Cardiac muscle cell (in vitro differentiated cells and primary cell): ENCODE measurements at regions not wholly inside any gene's neighbourhood (a gene's known extent, or its start where the extent isn't known, plus 50 kb on each side); places are given as distances from the start of the nearest gene placed in this dataset.
"Not testable (repeated sequence)": the region's sequence is repeated elsewhere in the genome, so short reads cannot be mapped to it uniquely, and the experiment has no call there.

Source experiments
- DNase-seq, 2 donors: peaks; one replicate each; pipeline versions ENCODE4 v3.0.0 to v3.0.0-alpha.2; 2010 to 2017; ENCODE audit warnings: low read depth in 1 of 2, low spot score in 1 of 2
- H3K27ac ChIP-seq: fragments of 200-600 bp; sonication (generic); 2 replicates; pipeline ENCODE4 v1.5.1; 2016
- H3K27me3 ChIP-seq: fragments of 200-600 bp; sonication (generic); 2 replicates; pipeline ENCODE4 v1.6.0; 2016; ENCODE audit warnings: control low read depth
- H3K36me3 ChIP-seq: fragments of 200-600 bp; sonication (generic); 2 replicates; pipeline ENCODE4 v1.5.1; 2016; ENCODE audit warnings: control low read depth
- H3K4me1 ChIP-seq: fragments of 200-600 bp; sonication (generic); 2 replicates; pipeline ENCODE4 v1.8.1; 2017; ENCODE audit warnings: low read depth, mild to moderate bottlenecking, mixed run types
- H3K4me3 ChIP-seq: fragments of 200-600 bp; sonication (generic); 2 replicates; pipeline ENCODE4 v1.5.1; 2016; ENCODE audit warnings: mild to moderate bottlenecking
- H3K9me3 ChIP-seq: fragments of 200-600 bp; sonication (generic); 2 replicates; pipeline ENCODE4 v1.5.1; 2017; ENCODE audit warnings: low read depth, mild to moderate bottlenecking, control low read depth
- TF ChIP-seq, protein P1 (sequence below): IDR thresholded peaks from 2 replicates; pipeline ENCODE4 v1.5.1; 2012; ENCODE audit warnings: low read depth, mild to moderate bottlenecking, low read length

DNA sequence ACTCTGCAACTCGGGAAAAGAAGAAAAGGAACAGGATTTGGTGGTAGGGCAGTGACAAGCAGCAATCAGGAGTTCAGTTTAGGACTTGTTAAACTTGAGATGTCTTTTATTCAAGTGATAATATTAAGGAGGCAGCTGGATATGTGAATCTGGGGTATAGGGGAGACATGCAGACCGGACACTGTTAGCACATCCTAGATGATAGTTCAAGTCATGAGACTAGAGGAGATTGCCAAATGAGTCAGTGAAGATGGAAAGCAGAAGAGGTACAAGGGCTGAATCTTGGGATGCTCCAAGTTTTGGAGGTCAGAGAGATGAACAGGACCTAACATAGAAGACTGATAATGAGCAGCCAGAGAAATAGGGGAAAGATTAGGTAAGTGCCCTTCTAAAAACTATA, 69.5 kb upstream of the PSME4 start:
- Histone ChIP-seq H3K9me3 (no peaks in the 10 kb centered on the region), H3K4me1 (no peaks in the 10 kb centered on the region), H3K4me3 (no peak overlapping the region), H3K36me3 (no peaks in the 10 kb centered on the region), H3K27ac (no peak overlapping the region), H3K27me3 (no peaks in the 10 kb centered on the region)
- DNase-seq = no peak
- TF ChIP-seq, protein P1, sequence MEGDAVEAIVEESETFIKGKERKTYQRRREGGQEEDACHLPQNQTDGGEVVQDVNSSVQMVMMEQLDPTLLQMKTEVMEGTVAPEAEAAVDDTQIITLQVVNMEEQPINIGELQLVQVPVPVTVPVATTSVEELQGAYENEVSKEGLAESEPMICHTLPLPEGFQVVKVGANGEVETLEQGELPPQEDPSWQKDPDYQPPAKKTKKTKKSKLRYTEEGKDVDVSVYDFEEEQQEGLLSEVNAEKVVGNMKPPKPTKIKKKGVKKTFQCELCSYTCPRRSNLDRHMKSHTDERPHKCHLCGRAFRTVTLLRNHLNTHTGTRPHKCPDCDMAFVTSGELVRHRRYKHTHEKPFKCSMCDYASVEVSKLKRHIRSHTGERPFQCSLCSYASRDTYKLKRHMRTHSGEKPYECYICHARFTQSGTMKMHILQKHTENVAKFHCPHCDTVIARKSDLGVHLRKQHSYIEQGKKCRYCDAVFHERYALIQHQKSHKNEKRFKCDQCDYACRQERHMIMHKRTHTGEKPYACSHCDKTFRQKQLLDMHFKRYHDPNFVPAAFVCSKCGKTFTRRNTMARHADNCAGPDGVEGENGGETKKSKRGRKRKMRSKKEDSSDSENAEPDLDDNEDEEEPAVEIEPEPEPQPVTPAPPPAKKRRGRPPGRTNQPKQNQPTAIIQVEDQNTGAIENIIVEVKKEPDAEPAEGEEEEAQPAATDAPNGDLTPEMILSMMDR = no peak

DNA sequence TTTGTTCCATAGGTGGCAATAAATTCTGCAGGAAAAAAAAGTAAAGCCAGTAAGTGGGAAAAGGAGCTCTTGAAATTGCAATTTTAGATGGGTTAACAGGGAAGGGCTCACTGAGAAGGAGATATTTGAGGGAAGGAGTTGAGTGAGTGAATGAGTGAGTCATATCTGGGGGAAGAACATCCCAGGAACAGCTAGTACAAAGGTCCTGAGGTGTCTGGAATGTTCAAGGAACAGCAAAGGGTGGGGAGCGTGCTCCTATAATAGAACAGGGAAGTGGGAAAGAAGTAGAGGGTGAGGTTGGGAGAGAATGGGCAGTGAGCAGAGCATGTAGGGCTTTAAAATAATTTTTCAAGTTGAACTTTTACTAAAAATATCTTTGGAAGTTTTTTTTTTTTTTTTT, 68.0 kb upstream of the PSME4 start:
- H3K36me3 ChIP-seq = no peaks in the 10 kb centered on the region
- H3K4me3 ChIP-seq = no peak overlapping the region
- TF ChIP-seq, protein P1 = no peak
- H3K27me3 ChIP-seq = no peaks in the 10 kb centered on the region
- H3K9me3 ChIP-seq = no peaks in the 10 kb centered on the region
- no peak for DNase-seq
- no peaks in the 10 kb centered on the region for H3K4me1 ChIP-seq
- H3K27ac ChIP-seq = no peak overlapping the region

DNA sequence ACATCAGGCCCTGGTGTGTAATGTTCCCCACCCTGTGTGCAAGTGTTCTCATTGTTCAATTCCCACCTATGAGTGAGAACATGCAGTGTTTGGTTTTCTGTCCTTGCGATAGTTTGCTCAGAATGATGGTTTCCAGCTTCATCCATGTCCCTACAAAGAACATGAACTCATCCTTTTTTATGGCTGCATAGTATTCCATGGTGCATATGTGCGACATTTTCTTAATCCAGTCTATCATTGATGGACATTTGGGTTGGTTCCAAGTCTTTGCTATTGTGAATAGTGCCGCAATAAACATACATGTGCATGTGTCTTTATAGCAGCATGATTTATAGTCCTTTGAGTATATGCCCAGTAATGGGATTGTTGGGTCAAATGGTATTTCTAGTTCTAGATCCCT, 60.5 kb upstream of the PSME4 start:
- not testable (repeated sequence) for H3K27me3 ChIP-seq, H3K4me3 ChIP-seq, DNase-seq, H3K9me3 ChIP-seq, H3K36me3 ChIP-seq, H3K27ac ChIP-seq
- H3K4me1 ChIP-seq = peaks cover 15% of the 10 kb centered on the region

DNA sequence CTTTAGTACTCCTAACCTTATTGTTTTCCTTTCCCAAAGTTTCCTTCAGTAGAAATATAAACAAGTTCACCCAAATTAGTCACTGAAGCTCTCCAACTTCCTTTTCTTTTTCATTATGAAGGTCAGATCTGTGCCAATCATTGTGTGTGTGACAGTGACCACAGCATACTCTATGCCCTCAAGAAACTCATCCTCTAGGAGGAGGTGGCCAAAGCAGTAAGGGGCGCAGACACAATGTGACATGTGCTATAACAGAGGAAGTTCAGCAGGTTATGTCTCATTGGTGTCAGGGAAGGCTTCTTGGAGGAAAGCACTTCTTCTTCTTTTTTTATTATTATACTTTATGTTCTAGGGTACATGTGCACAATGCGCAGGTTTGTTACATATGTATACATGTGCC, 60.0 kb upstream of the PSME4 start:
- H3K36me3 ChIP-seq = no peaks in the 10 kb centered on the region
- H3K9me3 ChIP-seq = no peaks in the 10 kb centered on the region
- peak overlapping the region; percentile 77 for H3K27ac ChIP-seq
- H3K4me1 ChIP-seq = peaks cover 15% of the 10 kb centered on the region
- H3K4me3 ChIP-seq = no peak overlapping the region
- H3K27me3 ChIP-seq = no peaks in the 10 kb centered on the region
- no peak for DNase-seq
- TF ChIP-seq, protein P1 = no peak

DNA sequence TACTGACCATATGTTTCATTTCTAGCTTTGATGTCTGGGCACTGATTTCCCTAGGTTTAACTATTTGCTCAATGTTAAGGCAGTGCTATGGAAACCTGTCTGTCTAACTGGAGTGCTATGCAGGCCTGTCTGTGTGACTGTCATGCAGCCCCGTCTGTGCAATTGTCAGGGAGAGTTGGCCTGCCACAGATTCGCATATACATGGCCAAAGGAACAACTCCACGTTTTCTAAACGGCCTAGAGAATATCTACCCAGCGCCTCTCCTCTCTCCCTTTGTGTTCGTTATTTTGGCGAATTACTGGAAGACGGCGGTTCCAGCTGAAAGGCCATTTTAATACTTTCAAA, 59.6 kb upstream of the PSME4 start:
- TF ChIP-seq, protein P1 = no peak

DNA sequence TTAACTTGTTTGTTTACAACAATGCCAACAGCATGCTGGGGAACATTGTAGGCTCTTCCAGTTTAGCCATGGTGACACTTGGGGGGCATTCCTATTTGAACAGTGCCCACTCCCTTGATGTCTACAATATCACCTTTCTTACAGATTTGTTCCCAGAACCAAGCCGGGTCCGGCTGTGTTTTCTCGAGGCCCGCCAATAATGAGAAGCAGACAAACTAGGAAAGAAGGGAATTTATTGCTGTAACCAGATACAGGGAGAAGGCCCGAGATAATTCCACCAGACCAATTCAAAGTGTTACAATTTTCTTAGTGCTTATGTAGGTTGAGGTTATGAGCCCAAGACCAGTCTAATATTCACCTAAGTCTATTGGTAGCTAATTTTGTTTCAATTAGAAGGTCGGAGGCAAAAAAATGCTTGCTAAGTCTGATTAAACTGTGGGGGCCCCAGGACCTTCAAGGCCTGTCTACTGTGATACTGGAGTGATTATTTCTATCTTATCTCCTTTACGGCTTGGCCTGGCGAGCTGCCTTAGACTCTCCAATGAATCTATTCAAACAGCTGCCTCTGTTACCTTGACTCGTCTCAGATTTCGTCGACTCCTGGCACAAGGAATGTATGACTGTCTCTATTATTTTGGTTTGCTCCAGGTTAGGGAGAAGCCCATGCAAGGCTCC, 59.1 kb upstream of the PSME4 start:
- Histone ChIP-seq H3K36me3 (no peaks in the 10 kb centered on the region), H3K4me1 (peaks cover 15% of the 10 kb centered on the region), H3K9me3 (no peaks in the 10 kb centered on the region), H3K27me3 (no peaks in the 10 kb centered on the region), H3K4me3 (no peak overlapping the region), H3K27ac (peak overlapping the region; percentile 77)
- DNase-seq = peak in 1 of 2 donors; percentile 36
- TF ChIP-seq, protein P1 = no peak

More for the DNA sequence above, 59.6 kb upstream of the PSME4 start:
- Histone ChIP-seq H3K36me3 (no peaks in the 10 kb centered on the region), H3K4me3 (no peak overlapping the region), H3K27me3 (no peaks in the 10 kb centered on the region), H3K4me1 (peaks cover 15% of the 10 kb centered on the region), H3K9me3 (no peaks in the 10 kb centered on the region), H3K27ac (peak overlapping the region; percentile 77)
- DNase-seq = peak in 1 of 2 donors; percentile 18

DNA sequence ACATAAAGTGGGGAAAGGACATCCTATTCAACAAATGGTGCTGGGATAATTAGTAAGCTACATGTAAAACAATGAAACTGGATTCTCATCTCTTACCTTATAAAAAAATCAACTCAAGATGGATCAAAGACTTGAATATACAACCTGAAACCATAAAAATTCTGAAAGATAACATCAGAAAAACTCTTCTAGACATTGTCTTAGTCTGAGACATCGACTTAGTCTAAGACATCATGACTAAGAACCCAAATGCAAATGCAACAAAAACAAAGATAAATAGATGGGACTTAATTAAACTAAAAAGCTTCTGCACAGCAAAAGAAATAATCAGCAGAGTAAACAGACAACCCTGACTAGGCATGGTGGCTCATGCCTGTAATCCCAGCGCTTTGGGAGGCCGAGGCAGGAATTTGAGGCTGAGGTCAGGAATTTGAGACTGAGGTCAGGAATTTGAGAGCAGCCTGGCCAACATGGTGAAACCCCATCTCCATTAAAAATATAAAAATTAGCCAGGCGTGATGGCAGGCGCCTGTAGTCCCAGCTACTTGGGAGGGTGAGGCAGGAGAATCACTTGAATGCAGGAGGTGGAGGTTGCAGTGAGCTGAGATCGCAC, 54.8 kb upstream of the PSME4 start:
- H3K27me3 ChIP-seq, DNase-seq, H3K9me3 ChIP-seq, H3K36me3 ChIP-seq, H3K27ac ChIP-seq, H3K4me3 ChIP-seq: not testable (repeated sequence)
- H3K4me1 ChIP-seq = peaks cover 12% of the 10 kb centered on the region
